NCI-H1930 (cell line): ENCODE measurements at regions not wholly inside any gene's neighbourhood (a gene's known extent, or its start where the extent isn't known, plus 50 kb on each side); places are given as distances from the start of the nearest gene placed in this dataset.

ENCODE experiments used
- DNase-seq, 2 experiments: peaks; one replicate each; lab custom pipeline; 2025; lab: John Stamatoyannopoulos, UW

- peak in 1 of 2 experiments; percentile 2 for DNase-seq
Measured at GRCh38 chr11:56932572-56933220, 56.0 kb upstream of the OR5AK2 start.

DNA sequence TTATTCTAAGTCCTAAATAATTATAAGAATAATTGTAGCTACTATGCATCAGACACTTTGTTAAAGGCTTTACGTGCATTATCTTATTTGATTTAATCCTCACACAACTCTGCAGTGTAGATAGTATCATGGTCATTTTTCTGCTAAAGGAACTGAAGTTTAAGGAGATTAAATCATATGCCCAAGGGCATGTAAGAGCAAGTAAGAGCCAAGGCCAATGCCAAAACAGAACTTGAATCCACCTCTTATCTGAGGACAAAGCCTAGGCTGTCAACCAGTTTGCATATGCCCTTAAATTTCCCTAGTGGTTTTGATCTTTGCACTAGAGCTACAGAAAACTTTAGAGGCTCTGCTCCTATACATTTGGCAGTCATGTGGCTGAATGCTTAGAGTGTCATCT lies 65.6 kb upstream of the OR5AK2 start:
- no peak for DNase-seq

DNA sequence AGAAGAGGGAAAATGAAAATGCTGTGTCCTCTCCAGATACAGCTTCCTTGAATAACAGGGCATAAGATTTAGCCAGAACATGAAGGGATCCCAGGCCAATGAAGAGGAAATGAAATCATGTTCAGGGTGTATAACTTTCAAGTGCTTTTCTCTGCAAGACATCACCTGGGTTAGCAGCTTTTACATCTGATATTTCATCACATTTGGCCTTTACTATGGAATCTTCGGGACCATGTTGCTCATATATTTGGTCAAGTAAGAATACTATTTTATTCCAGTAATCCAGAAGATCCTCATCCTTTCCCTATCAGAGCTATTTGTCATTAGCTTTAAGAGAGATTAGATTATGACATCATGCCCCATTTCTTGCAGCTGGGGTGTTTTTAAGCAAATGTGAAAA lies 66.3 kb upstream of the OR5AK2 start:
- DNase-seq: no peak

DNA sequence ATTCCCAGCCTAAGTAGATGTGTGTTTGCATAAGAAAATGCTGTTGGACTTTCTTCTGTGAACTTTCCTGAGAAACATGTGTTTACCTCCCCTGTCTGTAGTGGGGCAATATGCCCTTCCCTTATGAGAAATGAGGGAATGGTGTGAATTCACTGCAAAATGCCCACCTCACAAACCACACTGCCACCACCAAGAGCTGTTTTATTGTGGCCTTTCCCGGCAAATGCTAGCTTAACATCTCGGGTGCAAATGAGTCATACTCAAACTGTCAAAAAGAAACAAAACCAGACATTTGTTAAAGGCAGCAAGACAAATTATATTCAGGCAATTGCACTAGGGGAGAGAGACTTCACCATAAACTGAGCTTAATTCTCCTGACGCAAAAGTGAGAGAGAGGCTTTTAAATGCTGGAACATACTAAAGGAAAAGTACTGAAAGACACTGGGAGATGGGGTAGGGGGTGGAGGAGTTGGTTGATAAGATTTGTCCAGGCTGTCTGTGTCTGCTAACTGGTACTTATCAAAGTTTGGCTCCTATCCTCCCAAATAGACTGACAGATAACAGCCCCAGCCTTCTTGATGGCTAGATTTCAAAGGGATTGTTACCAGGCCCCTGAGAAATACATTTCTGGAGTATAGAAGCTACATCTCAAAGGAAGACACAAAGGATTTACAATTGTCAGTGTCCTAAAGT lies 70.9 kb upstream of the OR5AK2 start:
- DNase-seq: no peak

DNA sequence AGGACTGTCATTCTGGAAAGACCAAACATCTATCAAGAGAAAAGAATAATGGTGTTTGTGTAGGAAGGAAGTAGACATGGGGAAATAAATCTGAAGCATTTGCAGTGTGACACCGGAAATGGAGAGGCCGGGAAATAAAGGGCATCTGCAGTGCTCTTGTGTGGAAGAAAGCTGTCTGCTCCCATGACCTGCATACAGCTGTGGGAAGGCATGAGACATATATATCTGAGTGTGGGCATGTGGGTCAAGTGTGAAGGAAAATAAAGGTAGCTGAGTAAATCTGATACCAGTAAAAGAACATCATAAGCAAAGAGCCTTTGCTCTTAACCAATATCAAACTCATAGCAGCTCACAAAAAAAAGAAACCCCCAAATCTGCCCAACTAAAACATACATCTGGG lies 72.1 kb upstream of the OR5AK2 start:
- no peak for DNase-seq

- no peak for DNase-seq
Measured at GRCh38 chr11:56916162-56916561, 72.6 kb upstream of the OR5AK2 start.

GRCh38 chr11:56911312-56911711 lies 77.4 kb upstream of the OR5AK2 start:
- DNase-seq: no peak

- DNase-seq: no peak
Measured at GRCh38 chr11:56910785-56911184, 77.9 kb upstream of the OR5AK2 start.

GRCh38 chr11:56910046-56910773 lies 78.5 kb upstream of the OR5AK2 start:
- DNase-seq: no peak

DNA sequence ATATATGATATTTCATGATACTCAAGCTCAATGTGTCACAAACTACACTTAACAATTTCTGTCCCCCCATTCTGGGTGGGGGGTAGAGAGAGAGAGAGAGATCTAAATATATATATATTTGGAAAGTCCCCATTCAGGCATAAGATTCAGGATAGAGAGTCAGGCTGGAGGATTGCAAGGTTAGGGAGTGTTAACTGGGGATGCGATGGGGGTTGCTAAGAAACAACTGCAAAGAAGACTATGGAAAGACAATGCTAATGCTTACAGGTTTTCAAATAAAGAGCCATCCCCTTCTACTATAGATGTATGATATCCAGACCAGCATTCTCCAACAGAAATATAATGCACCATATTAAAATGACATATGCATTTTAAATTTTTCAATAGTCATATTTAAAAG lies 79.2 kb upstream of the OR5AK2 start:
- no peak for DNase-seq

DNA sequence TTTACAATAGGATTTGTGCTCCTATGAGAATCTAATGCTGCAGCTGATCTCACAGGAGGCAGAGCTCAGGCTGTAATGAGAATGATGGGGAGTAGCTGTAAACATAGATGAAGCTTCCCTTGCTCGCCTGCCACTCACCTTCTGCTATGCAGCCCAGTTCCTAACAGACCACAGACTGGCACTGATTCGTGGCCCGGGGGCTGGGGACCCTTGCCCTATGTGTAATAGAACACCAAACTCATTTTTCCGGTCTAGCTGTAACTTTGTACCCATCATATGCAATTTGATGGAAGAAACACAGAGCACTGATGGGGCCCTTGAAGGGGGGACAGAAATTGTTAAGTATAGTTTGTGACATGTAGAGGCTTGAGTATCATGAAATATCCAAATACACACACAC lies 79.6 kb upstream of the OR5AK2 start:
- no peak for DNase-seq

DNA sequence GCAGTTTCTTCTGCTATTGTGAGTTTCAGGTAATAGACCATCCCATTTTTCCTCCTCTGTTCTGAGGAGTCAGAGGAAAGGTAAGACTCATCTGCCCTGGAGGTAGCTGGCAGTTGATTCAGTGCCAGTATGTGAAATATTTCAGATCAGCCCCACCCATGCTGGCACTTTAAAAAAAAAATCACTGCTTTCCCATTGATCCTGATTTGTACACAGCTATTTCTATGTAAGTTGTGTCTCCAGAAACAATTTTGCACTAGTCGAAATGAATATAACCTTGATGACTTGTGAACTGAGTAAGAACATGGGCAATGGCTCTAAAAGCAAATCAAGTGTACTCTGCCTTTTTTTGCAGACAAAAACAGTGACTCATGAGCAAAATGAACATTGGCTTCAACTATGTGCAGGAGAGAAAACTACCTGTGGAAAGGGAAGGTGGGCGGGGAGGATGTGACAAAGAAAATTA lies 82.0 kb upstream of the OR5AK2 start:
- no peak for DNase-seq

DNA sequence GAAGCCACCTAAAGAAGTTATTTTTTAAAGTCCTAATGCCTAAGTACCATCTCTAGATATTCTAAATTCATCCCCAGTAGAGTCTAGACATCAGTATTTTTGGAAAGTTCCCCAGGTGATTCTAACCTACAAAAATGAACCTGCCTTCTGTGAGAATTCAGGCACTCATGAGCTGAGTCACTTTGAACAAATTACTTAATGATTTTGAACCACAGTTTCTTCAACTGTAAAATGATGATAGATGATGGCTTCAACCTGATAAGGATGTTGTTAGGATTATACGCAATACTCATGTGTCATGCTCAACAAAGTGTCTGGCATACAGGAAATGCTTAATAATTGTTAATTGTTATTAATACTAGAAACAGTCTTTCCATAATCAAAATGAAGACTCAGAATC lies 82.8 kb upstream of the OR5AK2 start:
- DNase-seq: no peak

GRCh38 chr11:56905442-56905841 lies 83.3 kb upstream of the OR5AK2 start:
- no peak for DNase-seq

- no peak for DNase-seq
Measured at GRCh38 chr11:56898856-56899255, 89.9 kb upstream of the OR5AK2 start.

- DNase-seq: no peak
Measured at GRCh38 chr11:56890584-56891305, 98.0 kb upstream of the OR5AK2 start.

DNA sequence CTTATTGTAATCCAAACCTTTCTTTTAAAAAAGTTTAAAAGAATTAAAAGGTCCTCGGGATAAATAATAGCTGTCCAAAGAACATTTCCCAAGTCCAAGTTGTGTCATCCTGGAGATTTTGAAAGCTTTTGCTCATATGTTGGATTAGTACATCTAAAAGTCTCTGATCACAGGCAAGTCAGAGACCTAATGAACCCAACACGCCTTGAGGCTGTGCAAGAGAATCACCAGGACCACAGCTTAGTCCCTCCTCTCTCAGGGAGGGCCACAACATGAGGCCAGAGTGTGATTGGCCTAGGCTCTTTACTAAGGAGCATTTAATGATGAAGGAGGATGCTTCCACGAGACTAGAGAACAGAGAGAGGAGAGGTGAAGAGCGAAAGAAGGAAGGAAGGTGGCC lies 98.7 kb upstream of the OR5AK2 start:
- no peak for DNase-seq

- no peak for DNase-seq
Measured at GRCh38 chr11:56887940-56888339, 100.8 kb upstream of the OR5AK2 start.

DNA sequence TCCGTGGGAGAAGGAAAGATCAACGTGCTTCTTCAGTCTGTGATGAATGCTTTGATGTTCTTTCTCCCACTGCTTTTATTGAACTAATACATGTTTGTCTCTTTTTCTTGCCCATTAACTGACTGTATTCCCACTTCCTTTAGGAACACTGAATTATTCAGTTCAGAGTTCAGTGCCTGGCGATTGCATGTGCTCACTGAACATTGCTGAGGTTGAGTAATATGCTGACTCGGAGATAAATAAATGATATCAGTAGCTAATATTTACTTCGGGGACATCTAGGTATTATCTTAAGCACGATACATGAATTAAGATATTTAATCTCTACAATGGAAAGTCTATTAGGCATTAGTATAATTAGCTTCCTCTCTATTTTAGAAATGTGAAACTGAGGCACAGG lies 102.3 kb upstream of the OR5AK2 start:
- DNase-seq: no peak

DNA sequence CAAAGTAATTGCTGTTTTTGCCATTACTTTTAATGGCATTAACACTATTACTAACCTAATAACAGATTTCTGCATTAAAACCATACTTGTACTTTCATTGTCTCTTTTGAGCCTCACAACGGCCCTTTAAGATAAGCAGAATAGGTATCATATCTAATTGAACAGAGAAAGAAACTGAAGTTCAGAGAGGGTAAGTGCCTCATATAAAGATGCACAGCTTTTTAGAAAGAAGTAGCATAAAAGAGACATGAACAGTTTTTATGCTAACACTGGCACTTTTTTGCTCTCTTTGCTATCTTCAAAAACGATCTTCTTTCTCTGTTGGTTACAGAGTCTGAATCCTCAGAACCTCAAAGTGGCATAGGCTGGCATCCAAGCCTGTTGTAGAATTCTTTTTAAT lies 102.9 kb upstream of the OR5AK2 start:
- DNase-seq: no peak

- peak in 1 of 2 experiments; percentile 20 for DNase-seq
Measured at GRCh38 chr11:56885177-56885576, 103.5 kb upstream of the OR5AK2 start.

- no peak for DNase-seq
Measured at GRCh38 chr11:56883371-56883987, 105.2 kb upstream of the OR5AK2 start.
